Stimulated activated effector memory CD8-positive, alpha-beta T cell treated with anti-CD3 and anti-CD28 coated beads, Interleukin-12 subunit alpha, Interleukin-12 subunit beta, amount 100 ng/mL, for 72 hours (primary cell): ENCODE measurements at regions not wholly inside any gene's neighbourhood (a gene's known extent, or its start where the extent isn't known, plus 50 kb on each side); places are given as distances from the start of the nearest gene placed in this dataset.

ENCODE experiments used
- ATAC-seq: fragments of 150-1000 bp; cut with Tn5 transposase; 2 replicates; pipeline ENCODE4 v1.10.0; 2021
- DNase-seq, 2 donors: peaks; one replicate each; pipeline ENCODE4 v3.0.0; 2021 to 2022; ENCODE audit warnings: low spot score in 2 of 2
- H3K27ac Mint-ChIP-seq: one replicate; pipeline ENCODE4 v1.8.0; 2022; ENCODE audit warnings: mild to moderate bottlenecking, mixed read lengths
- H3K36me3 Mint-ChIP-seq: one replicate; pipeline ENCODE4 v1.8.0; 2022; ENCODE audit warnings: mild to moderate bottlenecking, mixed read lengths
- H3K4me1 Mint-ChIP-seq: one replicate; pipeline ENCODE4 v1.8.0; 2022; ENCODE audit warnings: mixed read lengths
- H3K4me3 Mint-ChIP-seq: one replicate; pipeline ENCODE4 v1.8.0; 2022; ENCODE audit warnings: mild to moderate bottlenecking, mixed read lengths
- H3K9me3 Mint-ChIP-seq: one replicate; pipeline ENCODE4 v1.8.0; 2022; ENCODE audit warnings: mixed read lengths

DNA sequence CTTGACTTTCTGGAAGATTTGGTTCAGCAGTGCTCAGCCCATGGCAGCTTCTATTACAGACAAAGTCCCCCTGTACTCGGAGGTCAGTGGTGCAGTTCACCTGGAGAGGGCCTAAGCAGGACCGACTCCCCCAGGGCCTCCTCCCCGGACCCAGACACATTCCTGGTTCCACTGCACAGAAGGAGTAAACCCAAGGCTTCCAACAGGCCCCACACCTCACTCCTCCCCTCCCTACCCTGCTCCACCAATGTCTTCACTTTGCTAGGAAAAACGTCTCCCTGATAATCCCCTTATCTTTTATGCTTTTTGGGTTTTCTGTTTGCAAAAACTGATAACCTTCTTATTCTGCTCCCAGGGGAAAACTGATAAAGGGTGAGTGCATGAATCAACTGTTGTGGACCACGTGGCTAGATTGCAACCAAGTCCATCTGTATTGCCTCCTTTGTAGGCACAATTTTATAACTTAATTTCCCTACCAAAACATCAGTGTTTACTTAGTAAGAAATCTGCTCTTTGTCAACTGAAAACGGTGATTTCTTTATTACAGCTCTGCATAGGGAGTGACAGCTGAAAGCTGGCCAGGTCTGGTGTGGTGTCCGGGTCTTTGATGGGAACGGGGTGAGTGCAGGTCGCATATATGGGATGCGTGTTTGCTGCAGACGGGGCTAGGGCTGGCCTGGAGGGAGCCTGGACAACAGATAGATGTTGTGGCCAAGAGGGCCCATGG, 202.5 kb downstream of the GLI2 start:
- peaks cover 3% of the 10 kb centered on the region for H3K9me3 Mint-ChIP-seq
- H3K36me3 Mint-ChIP-seq = no peaks in the 10 kb centered on the region
- no peaks in the 10 kb centered on the region for H3K4me1 Mint-ChIP-seq
- ATAC-seq = no peak
- DNase-seq = no peak
- no peak overlapping the region for H3K27ac Mint-ChIP-seq
- no peak overlapping the region for H3K4me3 Mint-ChIP-seq

DNA sequence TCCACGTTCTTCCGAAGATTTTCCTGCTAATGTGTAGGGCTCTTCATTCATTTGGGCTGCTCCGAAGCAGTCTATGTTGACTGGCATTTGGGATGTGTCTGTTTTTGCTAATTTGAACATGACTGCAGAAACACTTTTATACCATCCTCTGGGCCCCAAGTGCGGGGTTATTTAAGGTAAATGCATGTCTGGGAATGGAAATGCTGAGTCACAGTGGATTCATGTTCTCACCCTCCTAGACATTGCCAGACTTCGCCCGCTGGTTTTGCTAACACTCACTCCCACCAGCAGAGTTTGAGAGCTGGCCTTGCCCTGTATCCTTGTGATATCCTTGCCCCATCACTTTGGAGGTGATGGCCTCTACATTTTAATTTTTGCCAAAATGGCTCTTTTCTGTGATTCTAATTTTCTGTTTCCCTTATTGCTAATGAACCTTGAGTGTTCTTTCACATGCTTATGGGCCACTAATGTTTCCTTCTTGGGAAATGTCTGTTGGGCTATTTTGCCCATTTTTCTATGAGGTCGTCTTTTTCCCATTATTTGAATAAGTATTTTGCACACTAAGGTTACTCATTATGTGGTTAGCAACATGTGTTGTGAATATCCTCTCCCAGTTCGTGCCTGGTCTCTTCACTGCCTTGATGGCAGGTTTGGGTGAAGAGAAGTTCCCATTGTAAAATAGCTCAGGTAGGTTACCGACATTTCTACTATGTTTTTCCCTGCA, 204.1 kb downstream of the GLI2 start:
- Mint-ChIP-seq H3K27ac (no peak overlapping the region), H3K9me3 (peaks cover 3% of the 10 kb centered on the region), H3K4me1 (no peaks in the 10 kb centered on the region), H3K4me3 (no peak overlapping the region), H3K36me3 (no peaks in the 10 kb centered on the region)
- DNase-seq (no peak), ATAC-seq (no peak)

DNA sequence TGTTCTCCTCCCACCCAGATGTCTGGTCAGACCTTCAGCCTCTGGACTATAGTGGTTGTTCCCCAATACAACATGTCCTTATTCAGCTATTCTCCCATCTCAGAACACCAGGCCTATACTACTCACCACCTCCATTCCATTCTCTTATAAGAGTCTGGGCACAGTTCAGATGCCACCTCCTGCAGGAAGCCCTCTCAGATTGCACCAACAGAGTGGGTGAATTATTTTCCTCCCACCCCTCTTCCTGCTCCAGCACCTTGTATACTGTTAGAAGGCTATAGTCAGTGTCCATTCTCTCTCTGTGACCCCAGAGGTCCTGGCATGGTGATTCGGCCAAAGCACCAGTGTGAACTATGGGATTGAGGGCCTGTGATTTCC, 204.6 kb downstream of the GLI2 start:
- no peak overlapping the region for H3K4me3 Mint-ChIP-seq
- ATAC-seq = no peak
- no peak for DNase-seq
- no peaks in the 10 kb centered on the region for H3K36me3 Mint-ChIP-seq
- H3K9me3 Mint-ChIP-seq = peaks cover 3% of the 10 kb centered on the region
- H3K27ac Mint-ChIP-seq = no peak overlapping the region
- H3K4me1 Mint-ChIP-seq = no peaks in the 10 kb centered on the region

DNA sequence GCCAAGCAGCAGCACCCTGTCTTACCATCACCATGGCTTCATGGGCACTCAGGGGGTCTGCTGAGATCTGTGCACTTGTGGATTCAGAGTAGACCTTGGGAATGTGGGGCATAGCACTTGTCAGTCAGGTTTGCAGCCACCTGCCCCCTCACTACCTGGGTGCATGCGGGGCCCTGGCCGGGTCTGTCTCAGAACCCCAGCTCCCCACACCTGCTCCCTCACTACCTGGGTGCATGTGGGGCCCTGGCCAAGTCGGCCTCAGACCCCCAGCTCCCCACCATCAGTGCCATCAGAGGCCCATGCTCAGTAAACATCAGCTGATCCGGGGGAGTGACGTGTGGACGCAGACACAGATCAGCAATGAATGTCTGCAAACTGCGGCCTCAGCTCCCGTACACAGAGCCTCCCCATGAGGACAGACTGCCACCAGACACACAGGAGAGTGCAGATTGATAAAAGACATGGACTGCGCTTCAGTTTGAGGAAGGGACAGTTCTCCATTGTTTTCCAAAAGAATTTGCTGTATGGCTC, 205.1 kb downstream of the GLI2 start:
- H3K27ac Mint-ChIP-seq = no peak overlapping the region
- H3K9me3 Mint-ChIP-seq = peaks cover 3% of the 10 kb centered on the region
- no peaks in the 10 kb centered on the region for H3K4me1 Mint-ChIP-seq
- no peak overlapping the region for H3K4me3 Mint-ChIP-seq
- H3K36me3 Mint-ChIP-seq = no peaks in the 10 kb centered on the region
- DNase-seq (no peak), ATAC-seq (no peak)

DNA sequence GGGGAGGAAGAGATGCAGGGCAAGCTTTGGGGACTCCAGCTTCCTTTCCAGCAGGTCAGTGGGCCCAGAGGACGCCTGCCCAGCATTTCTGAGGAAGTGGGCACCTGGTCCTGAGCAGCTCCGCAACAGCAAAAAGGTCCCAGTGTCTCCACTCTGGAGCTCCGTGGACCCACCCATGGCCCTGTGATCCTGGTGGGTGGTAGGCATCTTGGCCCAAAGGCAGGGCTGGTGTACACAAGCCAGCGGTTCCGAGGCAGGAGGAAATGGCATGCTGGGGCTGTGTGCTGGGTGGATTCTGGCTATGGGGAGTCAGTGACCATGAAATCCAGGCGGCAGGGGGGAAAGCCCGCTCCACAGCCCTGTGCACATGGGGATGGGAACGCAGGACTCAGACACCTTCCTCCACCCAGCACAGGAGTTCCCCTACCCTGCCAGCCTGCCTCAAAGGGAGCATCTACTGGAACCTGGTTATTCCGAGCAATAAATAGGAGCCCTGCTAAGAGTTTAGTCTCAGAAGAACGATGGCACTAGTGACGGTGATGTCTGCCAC, 206.0 kb downstream of the GLI2 start:
- Mint-ChIP-seq H3K4me1 (no peaks in the 10 kb centered on the region), H3K36me3 (no peaks in the 10 kb centered on the region), H3K27ac (no peak overlapping the region), H3K4me3 (no peak overlapping the region), H3K9me3 (peaks cover 3% of the 10 kb centered on the region)
- ATAC-seq (no peak), DNase-seq (no peak)

DNA sequence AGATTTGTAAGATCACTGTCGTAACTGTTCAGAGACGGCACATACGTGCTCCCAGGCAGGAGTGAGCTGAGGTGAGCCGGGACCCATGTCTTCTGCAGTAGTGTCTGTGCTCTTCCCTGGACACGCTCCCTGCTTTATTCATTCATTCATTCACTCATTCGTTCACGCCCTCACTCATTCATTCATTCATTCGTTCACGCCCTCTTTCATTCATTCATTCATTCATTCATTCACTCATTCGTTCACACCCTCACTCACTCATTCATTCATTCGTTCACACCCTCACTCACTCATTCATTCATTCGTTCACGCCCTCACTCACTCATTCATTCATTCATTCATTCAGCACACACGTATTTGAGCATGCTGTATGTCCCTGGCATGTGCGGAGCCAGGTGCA, 207.0 kb downstream of the GLI2 start:
- ATAC-seq = no peak
- no peaks in the 10 kb centered on the region for H3K4me1 Mint-ChIP-seq
- no peaks in the 10 kb centered on the region for H3K36me3 Mint-ChIP-seq
- no peak for DNase-seq
- H3K4me3 Mint-ChIP-seq = no peak overlapping the region
- H3K27ac Mint-ChIP-seq = no peak overlapping the region
- peaks cover 3% of the 10 kb centered on the region for H3K9me3 Mint-ChIP-seq

DNA sequence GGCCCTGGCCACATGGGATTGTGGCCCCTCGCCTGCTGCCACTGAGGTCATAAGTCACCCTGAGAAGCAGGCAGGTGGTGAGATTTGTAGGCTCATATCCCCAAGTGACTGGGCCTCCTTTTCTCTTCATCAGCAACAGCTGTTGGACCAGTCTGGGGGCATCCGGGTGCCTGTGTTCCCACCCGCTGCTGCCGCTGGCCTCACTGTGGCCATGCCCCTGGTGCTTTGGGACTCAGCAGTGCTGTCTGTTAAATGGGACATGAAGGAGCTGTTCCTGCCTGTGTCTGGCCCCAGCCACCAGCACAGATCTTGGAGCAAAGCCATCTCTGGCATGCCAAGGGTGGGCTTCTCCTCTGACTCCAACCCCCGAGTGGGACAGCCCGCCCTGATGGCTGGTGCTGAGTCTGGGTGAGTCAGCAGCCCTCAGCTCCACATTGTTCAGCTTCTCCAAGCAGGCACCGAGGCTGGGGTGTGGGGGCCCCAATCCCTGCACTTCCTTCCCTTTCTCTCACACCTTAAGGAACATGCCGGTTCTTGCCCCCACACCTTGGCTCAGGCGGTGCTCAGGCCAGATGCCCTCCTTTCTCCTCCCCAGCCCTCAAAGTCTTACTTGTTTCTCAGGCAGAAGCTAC, 207.9 kb downstream of the GLI2 start:
- H3K27ac Mint-ChIP-seq = no peak overlapping the region
- peaks cover 3% of the 10 kb centered on the region for H3K9me3 Mint-ChIP-seq
- no peak for DNase-seq
- no peak for ATAC-seq
- no peaks in the 10 kb centered on the region for H3K4me1 Mint-ChIP-seq
- H3K4me3 Mint-ChIP-seq = no peak overlapping the region
- no peaks in the 10 kb centered on the region for H3K36me3 Mint-ChIP-seq

DNA sequence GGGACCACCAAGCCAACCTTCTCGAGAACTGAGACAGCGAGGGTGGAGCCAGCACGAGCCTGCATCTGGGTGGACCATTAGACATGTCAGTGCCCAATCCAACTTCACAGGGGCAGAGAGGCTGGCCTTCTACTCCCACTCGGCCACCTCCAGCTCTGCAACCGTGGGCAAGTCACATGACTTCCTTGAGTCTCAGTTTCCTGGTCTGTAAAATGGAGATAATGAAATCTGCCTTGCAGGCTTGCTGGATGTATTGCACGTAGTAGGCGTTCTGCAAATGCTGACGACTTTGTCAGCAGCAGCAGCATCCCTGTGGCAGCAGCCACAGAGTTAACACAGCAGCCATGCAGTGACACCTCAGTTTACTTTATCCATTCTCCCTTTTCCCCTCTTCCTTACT, 208.9 kb downstream of the GLI2 start:
- no peak overlapping the region for H3K27ac Mint-ChIP-seq
- no peaks in the 10 kb centered on the region for H3K36me3 Mint-ChIP-seq
- no peaks in the 10 kb centered on the region for H3K4me1 Mint-ChIP-seq
- DNase-seq (no peak), ATAC-seq (no peak)
- H3K4me3 Mint-ChIP-seq = no peak overlapping the region
- H3K9me3 Mint-ChIP-seq = peaks cover 3% of the 10 kb centered on the region

DNA sequence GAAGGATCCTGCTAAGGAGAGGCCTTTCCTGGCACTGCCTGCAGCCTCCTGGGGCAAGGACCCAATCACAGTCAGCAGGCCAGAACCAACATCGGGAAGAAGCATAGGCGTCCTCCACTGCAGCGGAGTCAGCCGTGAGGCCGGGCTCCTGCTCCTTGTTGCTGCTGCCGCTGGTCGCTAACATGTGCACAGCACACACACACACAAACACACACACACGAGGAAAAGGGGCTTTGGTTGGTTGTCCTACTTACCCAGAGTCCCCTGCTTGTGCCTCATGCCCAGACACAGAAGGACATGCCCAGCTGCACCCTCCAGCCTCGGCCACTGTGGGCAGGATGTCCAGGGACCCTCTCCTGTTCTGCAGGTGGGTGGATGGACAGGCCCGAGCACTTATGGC, 209.4 kb downstream of the GLI2 start:
- no peaks in the 10 kb centered on the region for H3K4me1 Mint-ChIP-seq
- H3K4me3 Mint-ChIP-seq = no peak overlapping the region
- H3K9me3 Mint-ChIP-seq = peaks cover 3% of the 10 kb centered on the region
- H3K36me3 Mint-ChIP-seq = no peaks in the 10 kb centered on the region
- ATAC-seq (no peak), DNase-seq (no peak)
- H3K27ac Mint-ChIP-seq = no peak overlapping the region

DNA sequence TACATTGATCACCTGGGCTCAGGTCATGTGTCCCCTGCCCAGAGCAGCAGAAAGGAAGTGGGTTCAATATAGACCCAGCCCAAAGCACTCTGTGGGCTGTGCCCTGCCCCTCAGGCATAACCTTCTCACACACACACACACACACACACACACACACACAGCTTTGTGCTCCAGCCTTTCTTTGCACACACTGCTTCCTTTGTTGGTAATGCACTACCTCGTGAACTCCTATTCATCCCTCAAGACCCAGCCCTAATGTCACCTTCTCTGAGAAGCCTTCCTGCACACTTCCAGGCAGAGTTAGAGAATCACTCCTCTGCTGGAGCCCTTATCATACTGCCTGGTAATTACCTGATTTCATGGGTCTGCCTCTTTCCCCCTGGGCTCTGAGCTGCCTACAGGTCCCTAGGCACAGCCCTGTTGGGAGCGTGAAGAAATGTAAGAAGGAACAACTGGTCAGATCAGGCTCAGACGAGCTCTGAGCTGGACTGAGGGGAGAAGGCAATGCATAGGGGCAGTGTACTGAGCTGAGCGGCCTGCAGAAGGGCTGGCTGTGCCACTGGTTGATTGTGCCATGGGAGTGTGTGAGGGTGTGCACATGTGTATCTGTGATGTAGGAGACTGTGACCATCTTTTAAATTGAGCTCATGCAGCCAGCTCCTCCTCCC, 210.3 kb downstream of the GLI2 start:
- DNase-seq (no peak), ATAC-seq (no peak)
- no peaks in the 10 kb centered on the region for H3K4me1 Mint-ChIP-seq
- H3K9me3 Mint-ChIP-seq = peaks cover 3% of the 10 kb centered on the region
- H3K4me3 Mint-ChIP-seq = no peak overlapping the region
- H3K27ac Mint-ChIP-seq = no peak overlapping the region
- no peaks in the 10 kb centered on the region for H3K36me3 Mint-ChIP-seq

DNA sequence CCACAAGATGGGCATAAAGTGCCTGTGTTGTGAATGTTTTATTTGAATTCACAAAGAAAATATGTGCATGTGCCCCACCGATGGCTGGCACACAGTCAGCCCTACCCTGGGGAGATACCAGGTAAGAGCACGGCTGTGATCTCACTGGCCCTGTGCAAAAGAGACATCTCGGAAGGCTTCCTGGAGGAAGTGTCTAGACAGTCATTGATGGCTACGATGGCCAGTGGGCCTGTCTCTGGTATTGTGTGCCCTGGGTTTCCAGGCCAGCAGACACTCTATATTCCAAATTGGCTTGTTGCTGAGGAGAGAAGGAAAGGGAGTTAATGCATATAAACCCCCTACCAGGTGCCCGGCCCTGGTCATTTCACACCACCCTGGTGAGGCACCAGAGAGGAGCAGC, 211.7 kb downstream of the GLI2 start:
- Mint-ChIP-seq H3K9me3 (peaks cover 3% of the 10 kb centered on the region), H3K27ac (no peak overlapping the region), H3K4me1 (no peaks in the 10 kb centered on the region), H3K36me3 (no peaks in the 10 kb centered on the region), H3K4me3 (no peak overlapping the region)
- DNase-seq (no peak), ATAC-seq (no peak)

DNA sequence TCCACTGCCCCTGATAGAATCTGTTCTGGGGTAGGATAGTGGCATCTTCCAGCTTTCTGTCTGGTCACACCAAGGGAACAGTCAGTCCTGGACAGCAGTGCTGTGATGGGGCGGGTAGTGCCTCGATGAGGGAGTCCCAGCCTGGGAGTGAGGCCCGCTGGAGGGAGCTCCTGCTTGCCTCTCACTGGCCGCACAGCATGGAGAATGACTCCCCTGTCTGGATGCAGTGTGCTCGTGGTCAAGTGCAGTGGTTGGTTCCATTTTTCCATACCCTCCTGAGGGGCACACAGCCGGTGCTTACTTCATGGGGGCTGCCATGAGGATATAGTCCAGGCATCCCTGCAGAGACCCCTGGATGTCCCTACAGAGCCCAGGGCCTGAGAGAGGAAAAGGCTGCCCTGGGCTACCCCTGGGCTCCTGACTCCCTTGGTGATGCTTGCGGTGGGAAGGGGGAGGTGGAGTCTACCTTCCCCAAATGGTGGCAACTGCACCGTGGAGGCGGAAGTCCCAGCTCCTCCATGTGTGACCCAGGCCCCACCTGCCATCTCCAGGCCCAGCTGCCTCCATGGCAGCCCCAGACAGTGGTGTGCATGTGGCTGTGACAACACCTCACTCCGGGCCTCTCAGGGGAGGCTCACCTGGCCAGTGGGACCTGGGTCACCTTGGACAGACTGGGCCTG, 212.5 kb downstream of the GLI2 start:
- no peaks in the 10 kb centered on the region for H3K36me3 Mint-ChIP-seq
- no peaks in the 10 kb centered on the region for H3K9me3 Mint-ChIP-seq
- H3K4me3 Mint-ChIP-seq = no peak overlapping the region
- H3K27ac Mint-ChIP-seq = no peak overlapping the region
- H3K4me1 Mint-ChIP-seq = no peaks in the 10 kb centered on the region
- ATAC-seq (no peak), DNase-seq (no peak)

DNA sequence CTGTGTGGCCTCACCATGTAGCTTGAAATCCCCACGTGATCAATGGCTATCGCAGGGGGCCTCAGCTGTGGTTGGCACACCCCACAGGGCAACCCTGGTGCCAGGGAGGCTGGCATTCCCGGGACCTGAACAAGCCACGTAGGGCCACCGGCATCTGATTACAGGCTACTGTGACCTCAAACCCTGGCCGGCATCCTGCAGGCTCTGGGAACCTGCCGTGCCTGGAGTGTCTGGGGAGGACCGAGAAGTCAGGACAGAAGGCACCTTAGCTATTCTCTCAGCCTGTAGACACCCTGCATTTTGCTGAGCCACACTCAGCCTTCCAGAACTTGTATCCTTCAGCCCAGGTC, 213.0 kb downstream of the GLI2 start:
- no peak overlapping the region for H3K4me3 Mint-ChIP-seq
- H3K36me3 Mint-ChIP-seq = no peaks in the 10 kb centered on the region
- H3K27ac Mint-ChIP-seq = no peak overlapping the region
- DNase-seq (peak in 1 of 2 donors; percentile 47), ATAC-seq (no peak)
- no peaks in the 10 kb centered on the region for H3K4me1 Mint-ChIP-seq
- H3K9me3 Mint-ChIP-seq = no peaks in the 10 kb centered on the region

DNA sequence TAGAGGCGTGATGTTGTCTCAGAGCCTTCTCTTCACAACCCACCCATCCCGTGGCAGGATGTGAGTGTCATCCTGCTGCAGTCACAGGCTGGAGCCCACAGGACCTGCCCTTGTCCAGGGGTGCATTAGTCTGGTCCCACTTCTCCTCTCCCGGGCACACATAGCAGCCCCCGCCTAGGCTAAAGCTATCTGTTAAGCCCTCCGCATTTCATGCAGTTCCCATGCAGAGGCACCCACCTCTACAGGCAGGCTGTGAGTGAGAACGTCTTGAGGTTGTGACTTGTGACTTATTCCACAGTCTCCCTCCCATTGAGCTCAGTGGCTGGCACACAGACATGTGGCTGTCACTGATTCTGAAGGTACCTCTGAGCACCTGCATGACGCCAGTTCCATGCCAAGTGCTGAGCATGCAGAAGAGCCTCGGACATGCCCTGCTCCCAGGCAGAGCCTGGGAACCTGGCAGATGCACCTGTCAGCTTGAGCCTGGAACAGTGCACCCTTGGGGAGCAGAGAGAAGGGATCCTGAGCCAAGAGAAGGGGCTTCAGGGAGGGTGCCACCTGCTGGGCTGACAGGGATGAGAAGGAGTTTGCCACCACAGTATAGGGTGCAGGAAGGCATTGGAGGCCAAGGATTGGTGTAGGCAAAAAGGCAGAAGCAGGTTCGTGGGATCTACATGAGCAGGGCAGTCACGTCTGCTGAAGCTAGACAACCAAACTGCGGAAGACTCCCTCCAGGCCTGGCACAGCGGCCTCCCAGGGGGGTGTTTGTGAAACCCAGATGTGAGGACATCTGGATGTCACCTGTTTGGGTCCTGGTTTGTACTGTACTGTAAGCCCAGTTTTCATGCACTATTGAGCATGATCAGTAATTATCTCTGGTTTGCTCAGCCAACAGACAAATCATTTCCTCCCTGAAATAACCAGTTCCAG, 213.6 kb downstream of the GLI2 start:
- Mint-ChIP-seq H3K4me1 (no peaks in the 10 kb centered on the region), H3K4me3 (no peak overlapping the region), H3K9me3 (no peaks in the 10 kb centered on the region), H3K36me3 (no peaks in the 10 kb centered on the region), H3K27ac (no peak overlapping the region)
- DNase-seq = no peak
- ATAC-seq = no peak
